ENCODE measurements at regions not wholly inside any gene's neighbourhood (a gene's known extent, or its start where the extent isn't known, plus 50 kb on each side); places are given as distances from the start of the nearest gene placed in this dataset.

DNA sequence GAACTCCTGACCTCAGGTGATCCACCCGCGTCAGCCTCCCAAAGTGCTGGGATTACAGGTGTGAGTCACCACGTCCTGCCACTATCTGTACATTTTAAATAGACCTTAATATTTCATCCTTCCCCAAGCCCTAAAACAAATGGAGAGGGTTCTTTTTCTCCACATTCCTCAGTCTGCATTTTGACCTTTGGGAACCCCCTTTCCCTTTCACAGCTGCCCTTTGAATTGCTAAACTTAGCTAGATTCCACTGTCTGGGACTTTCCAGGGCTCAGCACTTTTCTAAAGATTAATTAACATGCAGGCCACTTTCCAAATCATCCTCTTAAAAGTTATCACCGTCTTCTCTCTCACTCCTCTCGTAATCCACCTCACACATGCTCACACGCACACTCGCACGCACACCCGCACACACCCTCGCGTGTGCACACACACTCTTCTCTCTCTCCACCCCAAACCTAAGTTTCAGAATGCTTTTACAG is 124.2 kb downstream of the TMCO5A start:
- TF ChIP-seq, protein P1, sequence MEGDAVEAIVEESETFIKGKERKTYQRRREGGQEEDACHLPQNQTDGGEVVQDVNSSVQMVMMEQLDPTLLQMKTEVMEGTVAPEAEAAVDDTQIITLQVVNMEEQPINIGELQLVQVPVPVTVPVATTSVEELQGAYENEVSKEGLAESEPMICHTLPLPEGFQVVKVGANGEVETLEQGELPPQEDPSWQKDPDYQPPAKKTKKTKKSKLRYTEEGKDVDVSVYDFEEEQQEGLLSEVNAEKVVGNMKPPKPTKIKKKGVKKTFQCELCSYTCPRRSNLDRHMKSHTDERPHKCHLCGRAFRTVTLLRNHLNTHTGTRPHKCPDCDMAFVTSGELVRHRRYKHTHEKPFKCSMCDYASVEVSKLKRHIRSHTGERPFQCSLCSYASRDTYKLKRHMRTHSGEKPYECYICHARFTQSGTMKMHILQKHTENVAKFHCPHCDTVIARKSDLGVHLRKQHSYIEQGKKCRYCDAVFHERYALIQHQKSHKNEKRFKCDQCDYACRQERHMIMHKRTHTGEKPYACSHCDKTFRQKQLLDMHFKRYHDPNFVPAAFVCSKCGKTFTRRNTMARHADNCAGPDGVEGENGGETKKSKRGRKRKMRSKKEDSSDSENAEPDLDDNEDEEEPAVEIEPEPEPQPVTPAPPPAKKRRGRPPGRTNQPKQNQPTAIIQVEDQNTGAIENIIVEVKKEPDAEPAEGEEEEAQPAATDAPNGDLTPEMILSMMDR (IDR thresholded peaks at IDR 0.05; ENCODE audit: extremely low read depth in 1 of 2, insufficient read depth in 1 of 2, low read depth in 1 of 2, low read length in 2 of 2) = no peak
- TF ChIP-seq POLR2AphosphoS5 (IDR thresholded peaks at IDR 0.05; ENCODE audit: insufficient read depth, low read depth, low read length) (no peak), POLR2A (IDR thresholded peaks at IDR 0.05; ENCODE audit: low read depth, low read length) (no peak)

Data from endothelial cell of umbilical vein (primary cell).